Endothelial cell of umbilical vein (primary cell): ENCODE measurements at regions not wholly inside any gene's neighbourhood (a gene's known extent, or its start where the extent isn't known, plus 50 kb on each side); places are given as distances from the start of the nearest gene placed in this dataset.

Source experiments
- BruUV-seq: library from RNA; stranded (reverse); fragments of 400-500 nt; replicated peaks from 2 replicates; lab custom pipeline; 2021; lab: Mats Ljungman, UMichigan
- CTCF ChIA-PET: fragments of 300-600, 350-600 bp; sonication (Branson Sonifier 250); formaldehyde crosslinking; loops from one replicate; lab custom pipeline; 2021; ENCODE audit warnings: antibody characterized with exemption, inconsistent platforms; lab: Charles Lee
- POLR2A ChIA-PET: fragments of 300-600, 350-600 bp; sonication (Branson Sonifier 250); formaldehyde crosslinking; loops from one replicate; lab custom pipeline; 2021; ENCODE audit warnings: antibody characterized with exemption, inconsistent platforms; lab: Charles Lee
- DNase-seq: peaks from one replicate; pipeline ENCODE4 v3.0.0-alpha.2; 2011; ENCODE audit warnings: low read depth, low spot score
- FAIRE-seq: peaks from 2 replicates; lab custom pipeline; 2011; peaks lifted over from hg19 to GRCh38; lab: Jason Lieb, UNC
- H2AFZ ChIP-seq: 2 replicates; pipeline ENCODE4 v1.6.0; 2012; ENCODE audit warnings: low read depth, low read length, control low read depth, inconsistent platforms
- H3K27ac ChIP-seq: 2 replicates; pipeline ENCODE4 v1.5.1; 2011; ENCODE audit warnings: low read depth, mild to moderate bottlenecking, control low read depth, low read length, moderate library complexity; ENCODE audit not compliant: insufficient read depth
- H3K27me3 ChIP-seq, 2 experiments: 2 replicates each; pipeline versions ENCODE4 v1.6.0 to v1.6.1; 2011; ENCODE audit warnings: low read length in 2 of 2, mixed read lengths in 1 of 2; ENCODE audit not compliant: control insufficient read depth in 2 of 2, insufficient read depth in 2 of 2
- H3K36me3 ChIP-seq, 2 experiments: 2 replicates in 1 of 2; 3 replicates in 1 of 2; pipeline ENCODE4 v1.5.1; 2011; ENCODE audit warnings: low read length in 2 of 2, mild to moderate bottlenecking in 1 of 2, moderate library complexity in 1 of 2; ENCODE audit not compliant: control insufficient read depth in 2 of 2, insufficient read depth in 2 of 2; ENCODE audit errors: extremely low read depth in 1 of 2
- H3K4me1 ChIP-seq: 3 replicates; pipeline ENCODE4 v1.5.1; 2011; ENCODE audit warnings: mild to moderate bottlenecking, low read length; ENCODE audit not compliant: control insufficient read depth, insufficient read depth; ENCODE audit errors: extremely low read depth
- H3K4me2 ChIP-seq: 2 replicates; pipeline ENCODE4 v1.6.1; 2011; ENCODE audit warnings: low read length, control low read depth, mixed read lengths; ENCODE audit not compliant: insufficient read depth
- H3K4me3 ChIP-seq, 3 experiments: fragments of 200-600 bp in 1 of 3; sonication (generic), shearing (Covaris generic) in 1 of 3; replicated peaks in 1 of 3; 2 replicates each; pipeline ENCODE4 v1.5.1; 2011 to 2016; ENCODE audit warnings: control low read depth in 3 of 3, low read length in 3 of 3, mild to moderate bottlenecking in 2 of 3, inconsistent platforms in 1 of 3, low read depth in 1 of 3, moderate library complexity in 1 of 3; ENCODE audit not compliant: insufficient read depth in 1 of 3
- H3K79me2 ChIP-seq: 2 replicates; pipeline ENCODE4 v1.6.0; 2012; ENCODE audit warnings: low read length, inconsistent platforms; ENCODE audit not compliant: control insufficient read depth, insufficient read depth
- H3K9ac ChIP-seq: replicated peaks from 2 replicates; pipeline ENCODE3; 2011; ENCODE audit warnings: low read length, control low read depth; ENCODE audit not compliant: insufficient read depth; ENCODE audit errors: extremely low read depth
- H3K9me1 ChIP-seq: replicated peaks from 3 replicates; pipeline ENCODE4 v1.6.0; 2011; ENCODE audit warnings: mild to moderate bottlenecking, low read length; ENCODE audit not compliant: control insufficient read depth, insufficient read depth; ENCODE audit errors: extremely low read depth
- H3K9me3 ChIP-seq: replicated peaks from 2 replicates; pipeline ENCODE4 v1.5.1; 2012; ENCODE audit warnings: low read length, inconsistent platforms; ENCODE audit not compliant: control insufficient read depth, insufficient read depth
- H4K20me1 ChIP-seq: replicated peaks from 2 replicates; pipeline ENCODE3; 2011; ENCODE audit warnings: mild to moderate bottlenecking, low read length; ENCODE audit not compliant: control insufficient read depth, insufficient read depth; ENCODE audit errors: extremely low read depth
- EZH2 ChIP-seq: IDR thresholded peaks from 2 replicates; pipeline ENCODE4 v1.6.1; 2012; ENCODE audit warnings: borderline replicate concordance, low read depth, mild to moderate bottlenecking, moderate library complexity, low read length, inconsistent platforms; ENCODE audit not compliant: severe bottlenecking
- GATA2 ChIP-seq: IDR thresholded peaks from 2 replicates; pipeline ENCODE4 v1.7.0; 2011; ENCODE audit warnings: low read depth, mild to moderate bottlenecking, moderate library complexity, mixed read lengths, low read length; ENCODE audit not compliant: insufficient read length, insufficient read depth
- JUN ChIP-seq: IDR thresholded peaks from 2 replicates; pipeline ENCODE4 v1.6.1; 2011; ENCODE audit warnings: borderline replicate concordance, low read depth; ENCODE audit not compliant: insufficient read length, insufficient read depth
- MAX ChIP-seq: IDR thresholded peaks from 2 replicates; pipeline ENCODE4 v1.6.1; 2011; ENCODE audit not compliant: insufficient read depth, insufficient read length
- MYC ChIP-seq: IDR thresholded peaks from one replicate; pipeline ENCODE4 v1.6.1; 2011; ENCODE audit warnings: mild to moderate bottlenecking, low read depth, low read length
- POLR2A ChIP-seq: IDR thresholded peaks from 2 replicates; pipeline ENCODE4 v1.6.1; 2012; ENCODE audit warnings: low read depth, mild to moderate bottlenecking, control low read depth, low read length
- POLR2AphosphoS5 ChIP-seq: IDR thresholded peaks from 2 replicates; pipeline ENCODE4 v1.6.1; 2012; ENCODE audit warnings: low read depth, mild to moderate bottlenecking, control low read depth, low read length, moderate library complexity; ENCODE audit not compliant: insufficient read depth
- dilution Hi-C: fragments of 300-500 bp; cut with MboI; formaldehyde crosslinking; loops from one replicate; pipeline ENCODE4 v1.15.0; 2019; ENCODE audit warnings: low sequenced_read_pairs; ENCODE audit not compliant: extremely low pct_ligation_motif_present
- intact Hi-C: fragments of 100-400 bp; cut with micrococcal nuclease; formaldehyde crosslinking; loops from one replicate; pipeline ENCODE4 v1.10.0; 2022
- TF ChIP-seq, protein P1 (sequence below), 2 donors: IDR thresholded peaks; 1 replicate in 1 of 2; 2 replicates in 1 of 2; pipeline ENCODE4 v1.5.1; 2011; ENCODE audit warnings: low read length in 2 of 2, mild to moderate bottlenecking in 2 of 2, moderate library complexity in 2 of 2, control low read depth in 1 of 2, inconsistent platforms in 1 of 2, low read depth in 1 of 2; ENCODE audit not compliant: insufficient read depth in 1 of 2; ENCODE audit errors: extremely low read depth in 1 of 2

DNA sequence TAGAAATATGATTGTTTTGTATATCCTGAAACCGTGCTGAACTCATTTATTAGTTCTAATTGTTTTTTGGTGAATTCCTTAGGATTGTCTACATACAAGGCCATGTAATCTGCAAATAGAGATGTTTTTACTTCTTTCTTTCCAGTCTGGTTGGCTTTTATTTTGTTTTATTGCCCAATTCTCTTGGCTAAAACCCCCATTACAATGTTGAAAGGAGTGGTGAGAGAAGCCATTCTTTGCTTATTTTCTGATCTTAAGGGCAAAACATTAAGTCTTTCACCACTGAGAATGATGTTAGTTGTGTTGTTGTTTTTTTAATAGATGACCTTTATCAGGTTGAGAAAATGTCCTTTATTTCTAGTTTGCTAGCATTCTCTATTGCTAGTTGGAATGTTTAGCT lies 157.3 kb downstream of the NTMT2 start:
- Histone ChIP-seq H3K4me1 (no peaks in the 10 kb centered on the region), H3K36me3 (no peaks in the 10 kb centered on the region), H3K4me2 (no peak overlapping the region), H3K9ac (no peak overlapping the region), H2AFZ (no peak overlapping the region), H4K20me1 (no peaks in the 10 kb centered on the region), H3K9me1 (no peaks in the 10 kb centered on the region), H3K27me3 (no peaks in the 10 kb centered on the region), H3K79me2 (no peaks in the 10 kb centered on the region), H3K4me3 (no peak overlapping the region), H3K27ac (no peak overlapping the region), H3K9me3 (no peaks in the 10 kb centered on the region)
- intact Hi-C loops (no loop called here), dilution Hi-C loops (no loop called here)
- FAIRE-seq (no peak), DNase-seq (no peak)
- TF ChIP-seq JUN (no peak), POLR2AphosphoS5 (no peak), MAX (no peak), GATA2 (no peak), EZH2 (no peak), MYC (no peak), POLR2A (no peak)
- TF ChIP-seq, protein P1, sequence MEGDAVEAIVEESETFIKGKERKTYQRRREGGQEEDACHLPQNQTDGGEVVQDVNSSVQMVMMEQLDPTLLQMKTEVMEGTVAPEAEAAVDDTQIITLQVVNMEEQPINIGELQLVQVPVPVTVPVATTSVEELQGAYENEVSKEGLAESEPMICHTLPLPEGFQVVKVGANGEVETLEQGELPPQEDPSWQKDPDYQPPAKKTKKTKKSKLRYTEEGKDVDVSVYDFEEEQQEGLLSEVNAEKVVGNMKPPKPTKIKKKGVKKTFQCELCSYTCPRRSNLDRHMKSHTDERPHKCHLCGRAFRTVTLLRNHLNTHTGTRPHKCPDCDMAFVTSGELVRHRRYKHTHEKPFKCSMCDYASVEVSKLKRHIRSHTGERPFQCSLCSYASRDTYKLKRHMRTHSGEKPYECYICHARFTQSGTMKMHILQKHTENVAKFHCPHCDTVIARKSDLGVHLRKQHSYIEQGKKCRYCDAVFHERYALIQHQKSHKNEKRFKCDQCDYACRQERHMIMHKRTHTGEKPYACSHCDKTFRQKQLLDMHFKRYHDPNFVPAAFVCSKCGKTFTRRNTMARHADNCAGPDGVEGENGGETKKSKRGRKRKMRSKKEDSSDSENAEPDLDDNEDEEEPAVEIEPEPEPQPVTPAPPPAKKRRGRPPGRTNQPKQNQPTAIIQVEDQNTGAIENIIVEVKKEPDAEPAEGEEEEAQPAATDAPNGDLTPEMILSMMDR (IDR thresholded peaks at IDR 0.05; ENCODE audit: extremely low read depth in 1 of 2, insufficient read depth in 1 of 2, low read depth in 1 of 2, low read length in 2 of 2): no peak
- CTCF ChIA-PET: no interaction called here
- POLR2A ChIA-PET: no interaction called here
- no TSS peak for BruUV-seq
